ENCODE measurements at regions not wholly inside any gene's neighbourhood (a gene's known extent, or its start where the extent isn't known, plus 50 kb on each side); places are given as distances from the start of the nearest gene placed in this dataset.

GRCh38 chr14:87181288-87181687 is 811.7 kb downstream of the GALC start:
- intact Hi-C loops (cut with micrococcal nuclease) = no loop called here
- no peaks in the 10 kb centered on the region for H3K4me1 ChIP-seq
- H3K4me3 ChIP-seq = no peak overlapping the region
- no peak for DNase-seq
- no peaks in the 10 kb centered on the region for H3K27me3 ChIP-seq (ENCODE audit: low read depth)
- no peak for TF ChIP-seq CTCF (IDR thresholded peaks at IDR 0.05; ENCODE audit: borderline replicate concordance)
- H3K36me3 ChIP-seq = no peaks in the 10 kb centered on the region
- H3K27ac ChIP-seq (replicated peaks) = no peak overlapping the region
- no peaks in the 10 kb centered on the region for H3K9me3 ChIP-seq (replicated peaks)

- intact Hi-C loops (cut with micrococcal nuclease) = no loop called here
- H3K36me3 ChIP-seq = no peaks in the 10 kb centered on the region
- no peak overlapping the region for H3K27ac ChIP-seq (replicated peaks)
- DNase-seq = no peak
- H3K27me3 ChIP-seq (ENCODE audit: low read depth) = no peaks in the 10 kb centered on the region
- H3K4me3 ChIP-seq = no peak overlapping the region
- TF ChIP-seq CTCF (IDR thresholded peaks at IDR 0.05; ENCODE audit: borderline replicate concordance) = no peak
- H3K4me1 ChIP-seq = no peaks in the 10 kb centered on the region
- H3K9me3 ChIP-seq (replicated peaks) = no peaks in the 10 kb centered on the region
These were observed 813.0 kb downstream of the GALC start for GRCh38 chr14:87179936-87180335.

- intact Hi-C loops (cut with micrococcal nuclease) = no loop called here
- H3K4me3 ChIP-seq = no peak overlapping the region
- H3K27me3 ChIP-seq (ENCODE audit: low read depth) = no peaks in the 10 kb centered on the region
- TF ChIP-seq CTCF (IDR thresholded peaks at IDR 0.05; ENCODE audit: borderline replicate concordance) = no peak
- no peak overlapping the region for H3K27ac ChIP-seq (replicated peaks)
- no peaks in the 10 kb centered on the region for H3K4me1 ChIP-seq
- H3K36me3 ChIP-seq = no peaks in the 10 kb centered on the region
- DNase-seq = no peak
- H3K9me3 ChIP-seq (replicated peaks) = no peaks in the 10 kb centered on the region
These were observed 814.7 kb downstream of the GALC start for GRCh38 chr14:87178277-87178676.

GRCh38 chr14:87175175-87175574 is 817.8 kb downstream of the GALC start:
- no peaks in the 10 kb centered on the region for H3K27me3 ChIP-seq (ENCODE audit: low read depth)
- intact Hi-C loops (cut with micrococcal nuclease) = no loop called here
- no peak for DNase-seq
- no peaks in the 10 kb centered on the region for H3K9me3 ChIP-seq (replicated peaks)
- no peak for TF ChIP-seq CTCF (IDR thresholded peaks at IDR 0.05; ENCODE audit: borderline replicate concordance)
- no peak overlapping the region for H3K27ac ChIP-seq (replicated peaks)
- no peaks in the 10 kb centered on the region for H3K36me3 ChIP-seq
- no peak overlapping the region for H3K4me3 ChIP-seq
- H3K4me1 ChIP-seq = no peaks in the 10 kb centered on the region

- no peaks in the 10 kb centered on the region for H3K27me3 ChIP-seq (ENCODE audit: low read depth)
- no peaks in the 10 kb centered on the region for H3K36me3 ChIP-seq
- H3K4me1 ChIP-seq = no peaks in the 10 kb centered on the region
- no peak for TF ChIP-seq CTCF (IDR thresholded peaks at IDR 0.05; ENCODE audit: borderline replicate concordance)
- no peak for DNase-seq
- H3K27ac ChIP-seq (replicated peaks) = no peak overlapping the region
- H3K4me3 ChIP-seq = no peak overlapping the region
- H3K9me3 ChIP-seq (replicated peaks) = no peaks in the 10 kb centered on the region
- intact Hi-C loops (cut with micrococcal nuclease) = no loop called here
These were observed 821.8 kb downstream of the GALC start for GRCh38 chr14:87171141-87171540.

- Histone ChIP-seq H3K9me3 (replicated peaks) (no peaks in the 10 kb centered on the region), H3K4me1 (no peaks in the 10 kb centered on the region), H3K27ac (replicated peaks) (no peak overlapping the region), H3K36me3 (no peaks in the 10 kb centered on the region), H3K4me3 (no peak overlapping the region), H3K27me3 (ENCODE audit: low read depth) (no peaks in the 10 kb centered on the region)
- DNase-seq = no peak
- TF ChIP-seq CTCF (IDR thresholded peaks at IDR 0.05; ENCODE audit: borderline replicate concordance) = no peak
- intact Hi-C loops (cut with micrococcal nuclease) = no loop called here
These were observed 822.8 kb downstream of the GALC start for GRCh38 chr14:87170179-87170578.
